ENCODE measurements at regions not wholly inside any gene's neighbourhood (a gene's known extent, or its start where the extent isn't known, plus 50 kb on each side); places are given as distances from the start of the nearest gene placed in this dataset.

GRCh38 chr10:94085766-94086437, 92.2 kb downstream of the PLCE1 start:
- peaks cover 0 to 31% (median 3%) of the 10 kb centered on the region in 5 donors for H3K4me1 ChIP-seq (ENCODE audit: control insufficient read depth in 5 of 5, insufficient read depth in 5 of 5, low read length in 5 of 5)
- 73 to 77% methylated on average over 5 of the region's 5 CpGs for WGBS, 2 donors
- H3K27me3 ChIP-seq (ENCODE audit: control insufficient read depth in 3 of 3, insufficient read depth in 3 of 3, low read length in 2 of 3) = no peaks in the 10 kb centered on the region

GRCh38 chr10:94088926-94089381, 95.2 kb downstream of the PLCE1 start:
- DNase-seq (peak; percentile 63 to 90 (median 90)), ATAC-seq (ENCODE audit: insufficient read depth, low FRiP score) (no peak)
- Histone ChIP-seq H3K4me3 (no peak overlapping the region), H3K27ac (ENCODE audit: low read depth in 1 of 2, low read length in 1 of 2) (no peak overlapping the region), H3K9me3 (ENCODE audit: control insufficient read depth in 4 of 4, insufficient read depth in 3 of 4, low read length in 3 of 4) (no peaks in the 10 kb centered on the region), H3K27me3 (ENCODE audit: control insufficient read depth in 3 of 3, insufficient read depth in 3 of 3, low read length in 2 of 3) (no peaks in the 10 kb centered on the region), H3K36me3 (ENCODE audit: control insufficient read depth in 4 of 4, insufficient read depth in 4 of 4, low read length in 4 of 4) (no peaks in the 10 kb centered on the region), H3K4me1 (ENCODE audit: control insufficient read depth in 5 of 5, insufficient read depth in 5 of 5, low read length in 5 of 5) (peaks cover 0 to 26% (median 3%) of the 10 kb centered on the region in 5 donors), H3K9ac (ENCODE audit: insufficient read depth in 1 of 2, low read length in 2 of 2) (no peak overlapping the region)
- no peak for TF ChIP-seq CTCF (IDR thresholded peaks at IDR 0.05; ENCODE audit: control extremely low read depth, extremely low read depth)
- WGBS, 2 donors = 14 to 26% methylated on average over 7 of the region's 7 CpGs

More at GRCh38 chr10:94085766-94086437, 92.2 kb downstream of the PLCE1 start:
- Histone ChIP-seq H3K4me3 (no peak overlapping the region), H3K9me3 (ENCODE audit: control insufficient read depth in 4 of 4, insufficient read depth in 3 of 4, low read length in 3 of 4) (no peaks in the 10 kb centered on the region), H3K36me3 (ENCODE audit: control insufficient read depth in 4 of 4, insufficient read depth in 4 of 4, low read length in 4 of 4) (no peaks in the 10 kb centered on the region), H3K9ac (ENCODE audit: insufficient read depth in 1 of 2, low read length in 2 of 2) (no peak overlapping the region), H3K27ac (ENCODE audit: low read depth in 1 of 2, low read length in 1 of 2) (no peak overlapping the region)
- ATAC-seq (ENCODE audit: insufficient read depth, low FRiP score) (no peak), DNase-seq (no peak)
- TF ChIP-seq CTCF (IDR thresholded peaks at IDR 0.05; ENCODE audit: control extremely low read depth, extremely low read depth) = no peak

DNA sequence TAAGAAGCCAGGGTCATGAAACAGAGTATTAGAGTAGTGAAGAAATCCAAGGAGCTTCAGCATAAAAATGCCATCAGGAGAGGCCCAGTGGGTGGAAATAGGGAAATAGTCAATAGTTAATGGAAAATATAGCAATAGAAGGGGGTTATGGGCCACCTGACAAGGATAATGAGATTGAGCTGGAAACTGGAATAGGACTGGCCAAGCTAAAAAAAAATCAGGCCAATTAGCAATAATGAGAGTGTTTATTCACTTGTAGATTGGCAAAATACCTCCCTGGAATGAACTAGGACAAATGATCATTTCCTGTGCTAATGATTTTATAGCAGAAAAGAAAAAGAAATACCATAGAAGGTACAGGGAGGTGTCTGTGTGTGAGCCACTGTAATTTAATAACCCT, 97.9 kb downstream of the PLCE1 start:
- no peaks in the 10 kb centered on the region for H3K36me3 ChIP-seq (ENCODE audit: control insufficient read depth in 4 of 4, insufficient read depth in 4 of 4, low read length in 4 of 4)
- no peak overlapping the region for H3K4me3 ChIP-seq
- peaks cover 0 to 25% (median 3%) of the 10 kb centered on the region in 5 donors for H3K4me1 ChIP-seq (ENCODE audit: control insufficient read depth in 5 of 5, insufficient read depth in 5 of 5, low read length in 5 of 5)
- ATAC-seq (ENCODE audit: insufficient read depth, low FRiP score) (no peak), DNase-seq (no peak)
- TF ChIP-seq CTCF (IDR thresholded peaks at IDR 0.05; ENCODE audit: control extremely low read depth, extremely low read depth) = no peak
- no peaks in the 10 kb centered on the region for H3K9me3 ChIP-seq (ENCODE audit: control insufficient read depth in 4 of 4, insufficient read depth in 3 of 4, low read length in 3 of 4)
- no peak overlapping the region for H3K9ac ChIP-seq (ENCODE audit: insufficient read depth in 1 of 2, low read length in 2 of 2)
- no peaks in the 10 kb centered on the region for H3K27me3 ChIP-seq (ENCODE audit: control insufficient read depth in 3 of 3, insufficient read depth in 3 of 3, low read length in 2 of 3)
- H3K27ac ChIP-seq (ENCODE audit: low read depth in 1 of 2, low read length in 1 of 2) = no peak overlapping the region

DNA sequence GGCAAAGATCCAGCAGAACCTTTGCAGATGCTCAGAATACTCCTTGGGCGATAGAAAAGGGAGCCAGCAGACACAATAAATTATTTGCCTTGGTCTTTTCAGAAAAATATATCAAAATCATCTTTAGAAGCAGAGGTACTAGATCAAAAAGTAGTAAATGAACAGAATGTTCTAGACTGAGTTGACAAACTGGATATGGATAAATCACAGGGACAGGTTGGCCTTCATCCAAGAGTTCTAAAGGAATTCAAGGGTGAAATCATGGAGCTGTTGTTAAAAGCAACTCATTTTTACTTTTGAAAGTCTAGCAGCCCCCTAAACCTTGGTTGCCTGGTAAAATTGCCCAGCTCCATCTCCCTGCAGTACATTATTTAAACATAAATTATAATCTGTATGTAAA, 99.1 kb downstream of the PLCE1 start:
- no peak for ATAC-seq (ENCODE audit: insufficient read depth, low FRiP score)
- no peaks in the 10 kb centered on the region for H3K36me3 ChIP-seq (ENCODE audit: control insufficient read depth in 4 of 4, insufficient read depth in 4 of 4, low read length in 4 of 4)
- H3K4me1 ChIP-seq (ENCODE audit: control insufficient read depth in 5 of 5, insufficient read depth in 5 of 5, low read length in 5 of 5) = peaks cover 0 to 25% (median 3%) of the 10 kb centered on the region in 5 donors
- H3K4me3 ChIP-seq = no peak overlapping the region
- H3K27me3 ChIP-seq (ENCODE audit: control insufficient read depth in 3 of 3, insufficient read depth in 3 of 3, low read length in 2 of 3) = no peaks in the 10 kb centered on the region
- no peak overlapping the region for H3K27ac ChIP-seq (ENCODE audit: low read depth in 1 of 2, low read length in 1 of 2)
- WGBS, 2 donors = 86 to 90% methylated on average over 1 of the region's 1 CpG
- peak in 1 of 3 donors; percentile 45 for DNase-seq
- H3K9me3 ChIP-seq (ENCODE audit: control insufficient read depth in 4 of 4, insufficient read depth in 3 of 4, low read length in 3 of 4) = no peaks in the 10 kb centered on the region
- no peak for TF ChIP-seq CTCF (IDR thresholded peaks at IDR 0.05; ENCODE audit: control extremely low read depth, extremely low read depth)
- H3K9ac ChIP-seq (ENCODE audit: insufficient read depth in 1 of 2, low read length in 2 of 2) = no peak overlapping the region
